Mucosa of stomach (tissue), 1 donor: ENCODE measurements at regions not wholly inside any gene's neighbourhood (a gene's known extent, or its start where the extent isn't known, plus 50 kb on each side); places are given as distances from the start of the nearest gene placed in this dataset.
"Not testable (repeated sequence)": the region's sequence is repeated elsewhere in the genome, so short reads cannot be mapped to it uniquely, and the experiment has no call there.

ENCODE experiments used
- H3K27me3 ChIP-seq: one replicate; pipeline ENCODE4 v1.7.0; 2013; ENCODE audit warnings: mild to moderate bottlenecking, low read length; ENCODE audit not compliant: control insufficient read depth, insufficient read depth
- H3K36me3 ChIP-seq: one replicate; pipeline ENCODE4 v1.7.0; 2013; ENCODE audit warnings: low read length; ENCODE audit not compliant: control insufficient read depth, insufficient read depth
- H3K4me1 ChIP-seq: one replicate; pipeline ENCODE4 v1.7.0; 2013; ENCODE audit warnings: mild to moderate bottlenecking, low read length; ENCODE audit not compliant: control insufficient read depth, insufficient read depth
- H3K4me3 ChIP-seq: one replicate; pipeline ENCODE4 v1.7.0; 2013; ENCODE audit warnings: low read length
- H3K9ac ChIP-seq: one replicate; pipeline ENCODE4 v1.7.0; 2013; ENCODE audit warnings: mild to moderate bottlenecking, low read length, moderate library complexity
- H3K9me3 ChIP-seq: one replicate; pipeline ENCODE4 v1.7.0; 2013; ENCODE audit warnings: mild to moderate bottlenecking, low read length, moderate library complexity; ENCODE audit not compliant: control insufficient read depth
- donor health status: Pancreatic carcinoma.

DNA sequence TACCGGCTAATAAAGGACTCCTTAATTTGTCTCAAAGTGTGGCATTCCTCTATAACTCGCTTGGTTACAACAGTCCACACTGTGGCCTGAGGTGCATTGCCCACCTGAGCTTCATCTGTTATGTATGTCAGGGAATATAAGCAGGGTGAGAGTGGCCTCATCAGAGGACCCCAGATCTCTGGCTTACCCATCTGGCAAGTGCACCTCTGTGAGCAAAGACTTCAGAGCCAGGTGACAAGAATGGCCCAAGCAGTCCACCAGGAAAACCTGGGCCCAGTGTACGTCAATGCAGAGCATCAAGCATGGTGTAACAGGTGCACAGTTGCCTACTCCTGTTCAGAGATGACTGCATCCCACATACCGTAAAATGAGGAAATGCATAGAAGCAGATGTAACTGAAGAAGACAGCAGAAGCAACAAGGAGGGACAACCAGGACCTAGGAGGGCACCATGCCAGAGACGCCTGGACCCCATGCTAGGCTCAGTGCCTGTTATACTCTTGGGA lies 1621.0 kb downstream of the SPATA31A7 start:
- H3K4me1 ChIP-seq, result not testable (repeated sequence)

GRCh38 chr9:62815436-62815835 lies 1625.6 kb downstream of the SPATA31A7 start:
- not testable (repeated sequence) for H3K36me3 ChIP-seq, H3K4me3 ChIP-seq, H3K27me3 ChIP-seq, H3K9ac ChIP-seq, H3K4me1 ChIP-seq, H3K9me3 ChIP-seq

More for the DNA sequence above, 1621.0 kb downstream of the SPATA31A7 start:
- not testable (repeated sequence) for H3K36me3 ChIP-seq, H3K9me3 ChIP-seq, H3K4me3 ChIP-seq, H3K9ac ChIP-seq, H3K27me3 ChIP-seq

- not testable (repeated sequence) for H3K27me3 ChIP-seq, H3K4me3 ChIP-seq, H3K9ac ChIP-seq, H3K9me3 ChIP-seq, H3K4me1 ChIP-seq, H3K36me3 ChIP-seq
Measured at GRCh38 chr9:62816331-62816730, 1626.5 kb downstream of the SPATA31A7 start.

- not testable (repeated sequence) for H3K36me3 ChIP-seq, H3K27me3 ChIP-seq, H3K9ac ChIP-seq, H3K4me1 ChIP-seq, H3K9me3 ChIP-seq, H3K4me3 ChIP-seq
Measured at GRCh38 chr9:62817214-62817613, 1627.4 kb downstream of the SPATA31A7 start.

DNA sequence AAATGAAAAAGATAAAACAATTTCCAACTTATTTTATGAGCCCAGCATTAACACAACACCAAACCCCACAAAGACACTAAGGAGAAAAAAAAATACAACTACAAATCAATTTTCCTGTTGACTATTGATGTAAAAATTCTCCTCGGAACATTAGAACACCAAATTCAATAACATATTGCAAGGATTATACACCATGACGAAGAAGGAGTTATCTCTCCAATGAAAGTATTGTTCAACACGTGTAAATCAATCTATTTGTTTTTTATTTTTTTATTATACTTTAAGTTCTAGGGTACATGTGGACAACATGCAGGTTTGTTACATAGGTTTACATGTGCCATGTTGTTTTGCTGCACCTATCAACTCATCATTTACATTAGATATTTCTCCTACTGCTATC lies 1632.3 kb downstream of the SPATA31A7 start:
- not testable (repeated sequence) for H3K36me3 ChIP-seq, H3K27me3 ChIP-seq, H3K4me1 ChIP-seq, H3K9ac ChIP-seq, H3K9me3 ChIP-seq, H3K4me3 ChIP-seq

GRCh38 chr9:62827957-62828907 lies 1638.4 kb downstream of the SPATA31A7 start:
- H3K9ac ChIP-seq, H3K27me3 ChIP-seq, H3K9me3 ChIP-seq, H3K36me3 ChIP-seq, H3K4me1 ChIP-seq, H3K4me3 ChIP-seq: not testable (repeated sequence)

DNA sequence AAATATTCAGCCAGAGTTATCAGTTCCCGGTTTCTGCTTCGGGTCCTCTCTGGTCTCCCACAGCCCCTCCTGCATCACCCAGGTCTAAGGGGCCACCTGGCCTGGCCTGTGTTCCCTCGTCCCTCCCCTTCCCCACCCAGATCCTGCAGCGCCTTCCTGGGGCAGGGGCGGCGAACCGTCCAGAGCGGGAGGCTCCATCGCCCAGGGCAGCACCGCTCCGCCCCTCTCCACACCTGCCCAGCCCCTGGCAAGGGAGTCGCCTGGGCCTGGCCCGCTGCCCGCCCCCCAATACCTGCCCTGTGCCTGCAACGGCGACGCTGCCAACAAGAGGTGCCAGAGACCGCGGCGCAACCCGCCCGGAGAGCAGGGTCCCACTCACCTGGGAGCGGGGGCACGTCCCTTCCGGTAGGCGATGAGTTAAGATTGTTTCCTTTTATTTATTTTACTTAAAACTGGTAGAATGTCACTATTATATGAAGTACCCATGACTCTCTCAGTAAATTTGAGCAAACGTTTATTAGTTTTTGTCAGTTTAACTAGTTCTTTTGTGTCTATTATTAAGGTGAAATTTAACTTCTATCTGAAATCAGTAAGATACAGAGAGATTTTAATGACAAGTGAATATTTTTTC lies 1641.1 kb downstream of the SPATA31A7 start:
- H3K4me3 ChIP-seq, H3K9me3 ChIP-seq, H3K4me1 ChIP-seq, H3K36me3 ChIP-seq, H3K27me3 ChIP-seq, H3K9ac ChIP-seq: not testable (repeated sequence)

GRCh38 chr9:62833323-62834200 lies 1643.7 kb downstream of the SPATA31A7 start:
- H3K4me1 ChIP-seq, H3K27me3 ChIP-seq, H3K9me3 ChIP-seq, H3K9ac ChIP-seq, H3K36me3 ChIP-seq, H3K4me3 ChIP-seq: not testable (repeated sequence)

DNA sequence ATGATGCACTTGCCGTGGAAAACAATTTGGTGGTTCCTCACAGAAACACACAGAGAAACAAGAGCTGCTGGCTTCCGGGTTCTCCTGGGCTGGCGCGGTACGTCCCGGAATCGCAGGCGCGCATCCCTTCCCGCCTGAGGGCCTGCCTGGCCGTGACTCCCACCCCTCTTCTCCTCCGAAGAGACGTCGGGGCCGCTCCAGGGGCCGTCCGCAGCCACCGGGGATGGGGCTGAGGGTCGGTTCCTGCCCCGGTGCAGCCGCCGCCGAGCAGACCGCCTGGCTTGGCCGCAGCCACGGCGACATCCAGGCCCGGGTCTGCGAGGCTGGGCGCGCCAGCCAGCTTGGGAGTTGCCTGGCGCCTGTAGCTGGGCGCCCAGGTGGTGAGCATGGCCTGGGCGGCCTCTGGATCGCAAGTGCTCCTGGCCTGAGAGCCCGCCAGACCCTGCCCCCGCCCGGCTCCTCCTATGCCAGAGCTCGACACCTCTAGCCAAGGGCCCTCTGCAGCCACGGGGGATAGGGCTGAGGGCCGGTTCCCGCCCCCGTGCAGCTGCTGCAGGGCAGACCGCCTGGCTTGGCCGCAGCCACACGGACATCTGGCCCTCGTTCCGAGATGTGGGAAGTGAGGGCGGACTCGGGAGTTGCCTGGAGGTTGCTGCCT lies 1647.5 kb downstream of the SPATA31A7 start:
- H3K4me1 ChIP-seq, H3K27me3 ChIP-seq, H3K4me3 ChIP-seq, H3K36me3 ChIP-seq, H3K9me3 ChIP-seq, H3K9ac ChIP-seq: not testable (repeated sequence)

DNA sequence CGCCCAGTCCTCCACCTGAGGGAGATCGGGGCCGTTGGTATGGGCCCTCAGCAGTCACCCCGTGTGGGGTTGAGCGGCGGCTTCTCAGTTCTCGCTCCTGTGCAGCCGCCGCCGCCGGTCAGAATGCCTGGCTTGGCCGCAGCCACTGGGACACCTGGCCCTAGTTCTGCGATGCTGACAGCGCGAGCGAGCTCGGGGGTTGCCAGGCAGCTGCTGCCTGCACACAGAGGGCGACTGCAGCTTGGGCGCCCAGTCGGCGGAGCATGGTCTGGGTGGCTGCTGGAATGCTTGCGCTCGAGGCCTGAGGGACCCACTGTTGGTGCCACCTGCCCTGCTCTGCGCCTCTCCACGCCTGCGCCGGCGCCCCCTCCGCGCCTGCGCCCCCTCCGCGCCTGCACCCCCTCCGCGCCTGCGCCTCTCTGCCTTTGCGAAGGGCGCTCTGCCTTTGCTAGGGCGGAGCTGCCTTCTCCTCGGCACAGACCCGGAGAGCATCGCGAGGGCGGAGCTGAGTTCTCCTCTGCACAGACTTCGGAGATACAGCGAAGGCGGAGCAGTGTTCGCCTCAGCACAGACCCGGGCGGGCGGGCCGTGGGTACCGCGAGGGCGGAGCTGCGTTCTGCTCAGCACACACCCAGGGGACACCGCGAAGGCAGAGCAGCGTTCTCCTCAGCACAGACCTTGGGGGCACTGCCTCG lies 1648.3 kb downstream of the SPATA31A7 start:
- not testable (repeated sequence) for H3K9ac ChIP-seq, H3K9me3 ChIP-seq, H3K4me1 ChIP-seq, H3K4me3 ChIP-seq, H3K36me3 ChIP-seq, H3K27me3 ChIP-seq

DNA sequence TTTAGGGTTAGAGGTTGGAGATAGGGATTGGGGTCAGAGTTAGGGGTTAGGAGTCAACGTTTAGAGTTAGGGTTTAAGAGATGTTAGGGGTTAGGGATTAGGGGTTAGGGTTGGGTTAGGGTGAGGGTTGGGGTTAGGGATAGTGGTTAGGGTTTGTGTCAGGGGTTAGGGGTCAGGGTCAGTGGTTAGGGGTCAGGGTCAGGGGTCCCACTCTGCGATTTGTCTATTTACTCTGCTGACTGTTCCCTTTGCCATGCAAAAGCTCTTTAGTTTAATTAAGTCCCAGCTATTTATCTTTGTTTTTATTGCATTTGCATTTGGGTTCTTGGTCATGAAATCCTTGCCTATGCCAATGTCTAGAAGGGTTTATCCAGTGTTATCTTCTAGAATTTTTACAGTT lies 1649.3 kb downstream of the SPATA31A7 start:
- not testable (repeated sequence) for H3K36me3 ChIP-seq, H3K4me1 ChIP-seq, H3K4me3 ChIP-seq, H3K9me3 ChIP-seq, H3K27me3 ChIP-seq, H3K9ac ChIP-seq
